ENCODE measurements at regions not wholly inside any gene's neighbourhood (a gene's known extent, or its start where the extent isn't known, plus 50 kb on each side); places are given as distances from the start of the nearest gene placed in this dataset.

GRCh38 chr10:62655337-62655994 lies 149.1 kb upstream of the ADO start:
- CTCF ChIA-PET = no interaction called here
- Histone ChIP-seq H3K4me2 (no peak overlapping the region), H3K9me3 (no peaks in the 10 kb centered on the region), H3K4me3 (no peak overlapping the region), H3K4me1 (no peaks in the 10 kb centered on the region), H3K27ac (no peak overlapping the region)
- POLR2A ChIA-PET = no interaction called here
- WGBS (ENCODE audit: missing lambda C conversion rate) = 62% methylated on average over 6 of the region's 6 CpGs
- DNase-seq (ENCODE audit: low read depth in 1 of 2, low spot score in 1 of 2) (no peak), ATAC-seq (no peak), FAIRE-seq (no peak)
- TF ChIP-seq CHD2 (IDR thresholded peaks at IDR 0.05; ENCODE audit: low read length, partially characterized antibody) (no peak), PHF8 (IDR thresholded peaks at IDR 0.05; ENCODE audit: borderline replicate concordance, low read depth) (no peak), ZFP36 (IDR thresholded peaks at IDR 0.05; ENCODE audit: borderline replicate concordance, partially characterized antibody) (no peak), HOXA7 (CRISPR knock-in tag; IDR thresholded peaks at IDR 0.05) (no peak), TFCP2L1 (CRISPR knock-in tag; IDR thresholded peaks at IDR 0.05) (no peak), FOSB (CRISPR knock-in tag; IDR thresholded peaks at IDR 0.05) (no peak), NR3C1 (IDR thresholded peaks at IDR 0.05) (no peak), E2F6 (IDR thresholded peaks at IDR 0.05; ENCODE audit: borderline replicate concordance, low read depth) (no peak), RNF2 (IDR thresholded peaks at IDR 0.05; ENCODE audit: borderline replicate concordance, low read depth) (no peak), SMC3 (IDR thresholded peaks at IDR 0.05) (no peak), HEYL (CRISPR knock-in tag; IDR thresholded peaks at IDR 0.05) (no peak), FOXS1 (CRISPR knock-in tag; IDR thresholded peaks at IDR 0.05) (no peak), MAX (IDR thresholded peaks at IDR 0.05) (no peak), ATOH8 (CRISPR knock-in tag; IDR thresholded peaks at IDR 0.05; ENCODE audit: low read depth) (no peak), TP53 (CRISPR knock-in tag; IDR thresholded peaks at IDR 0.05) (no peak)

GRCh38 chr10:62657244-62657835 lies 147.2 kb upstream of the ADO start:
- Histone ChIP-seq H3K4me1 (no peaks in the 10 kb centered on the region), H3K4me3 (no peak overlapping the region), H3K9me3 (no peaks in the 10 kb centered on the region), H3K27ac (no peak overlapping the region), H3K4me2 (no peak overlapping the region)
- ChIA-PET POLR2A (no interaction called here), CTCF (interaction anchor here (0.8 kb wide), 1 partner anchor 63 kb away, joined by 3 read pairs; no protein-coding TSS in a partner anchor)
- WGBS (ENCODE audit: missing lambda C conversion rate) = 55% methylated on average over 14 of the region's 20 CpGs
- FAIRE-seq (no peak), ATAC-seq (no peak), DNase-seq (ENCODE audit: low read depth in 1 of 2, low spot score in 1 of 2) (no peak)
- no peak for TF ChIP-seq NPAS2 (CRISPR knock-in tag; IDR thresholded peaks at IDR 0.05; ENCODE audit: borderline replicate concordance)
- no peak for TF ChIP-seq MAZ (IDR thresholded peaks at IDR 0.05; ENCODE audit: borderline replicate concordance, low read depth, low read length)
- TF ChIP-seq EHMT2 (IDR thresholded peaks at IDR 0.05; ENCODE audit: low read depth) = no peak
- no peak for TF ChIP-seq CBX8 (IDR thresholded peaks at IDR 0.05)
- TF ChIP-seq ZSCAN20 (CRISPR knock-in tag; IDR thresholded peaks at IDR 0.05) = no peak
- TF ChIP-seq HEYL (CRISPR knock-in tag; IDR thresholded peaks at IDR 0.05) = no peak
- no peak for TF ChIP-seq NFE2L2 (conservative IDR thresholded peaks at IDR 0.05; ENCODE audit: low read length)
- no peak for TF ChIP-seq ZC3H11A (IDR thresholded peaks at IDR 0.05)
- no peak for TF ChIP-seq GATA3 (IDR thresholded peaks at IDR 0.05; ENCODE audit: borderline replicate concordance)
- no peak for TF ChIP-seq KDM1A (IDR thresholded peaks at IDR 0.05; ENCODE audit: low read depth)
- no peak for TF ChIP-seq ZNF302 (CRISPR knock-in tag; IDR thresholded peaks at IDR 0.05)
- no peak for TF ChIP-seq POLR2AphosphoS2 (conservative IDR thresholded peaks at IDR 0.05; ENCODE audit: low read length)
- TF ChIP-seq FOXS1 (CRISPR knock-in tag; IDR thresholded peaks at IDR 0.05) = no peak
- TF ChIP-seq CTCF (IDR thresholded peaks at IDR 0.05) = no peak
- no peak for TF ChIP-seq REST (IDR thresholded peaks at IDR 0.05)
- TF ChIP-seq CHD2 (IDR thresholded peaks at IDR 0.05; ENCODE audit: low read length, partially characterized antibody) = no peak
- no peak for TF ChIP-seq BHLHE40 (IDR thresholded peaks at IDR 0.05; ENCODE audit: low read depth, low read length)
